CD4-positive, alpha-beta T cell treated with Interleukin-21 for 1 hour (primary cell): ENCODE measurements at regions not wholly inside any gene's neighbourhood (a gene's known extent, or its start where the extent isn't known, plus 50 kb on each side); places are given as distances from the start of the nearest gene placed in this dataset.
"Not testable (repeated sequence)": the region's sequence is repeated elsewhere in the genome, so short reads cannot be mapped to it uniquely, and the experiment has no call there.

ENCODE experiments used
- DNase-seq: peaks from one replicate; pipeline ENCODE4 v3.0.0-alpha.2; 2020

DNA sequence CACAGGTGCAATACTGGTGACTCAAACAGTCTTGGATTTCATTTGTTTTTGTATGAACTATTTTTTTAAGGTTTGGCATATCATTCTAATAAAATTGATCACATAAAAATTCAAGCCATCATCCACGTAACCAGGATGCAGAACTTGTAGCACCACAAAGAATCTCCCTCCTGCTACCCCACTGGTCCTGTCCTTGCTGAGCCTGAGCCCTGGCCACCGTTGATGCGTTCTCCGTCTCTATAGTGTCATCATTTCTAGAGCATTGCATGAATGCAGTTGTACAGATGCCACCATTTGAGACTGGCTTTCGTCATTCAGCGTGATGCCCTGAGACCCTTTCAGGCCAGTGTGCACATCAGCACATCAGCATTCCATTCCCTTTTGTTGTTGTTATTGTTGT is 273.5 kb downstream of the TCERG1L start:
- DNase-seq, result no peak

DNA sequence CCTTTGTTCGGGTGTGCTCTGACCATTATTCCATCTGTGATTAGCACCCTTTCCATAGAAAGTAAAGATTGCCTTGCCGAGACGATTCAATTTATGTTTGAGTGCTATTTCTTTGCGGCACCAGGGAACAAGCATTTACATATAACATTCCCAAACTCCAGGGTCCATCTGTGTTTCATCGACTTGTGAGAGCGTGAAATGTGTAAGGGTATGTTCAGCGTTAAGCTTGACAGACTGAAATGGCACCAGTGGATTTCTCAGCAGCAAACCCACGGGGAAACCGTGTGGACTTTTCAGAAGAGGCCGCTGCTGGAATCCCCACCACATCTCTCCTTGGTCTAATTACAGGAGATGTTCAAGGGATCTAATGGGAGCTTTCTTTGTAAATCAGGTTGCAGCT is 270.5 kb downstream of the TCERG1L start:
- DNase-seq, result no peak

DNA sequence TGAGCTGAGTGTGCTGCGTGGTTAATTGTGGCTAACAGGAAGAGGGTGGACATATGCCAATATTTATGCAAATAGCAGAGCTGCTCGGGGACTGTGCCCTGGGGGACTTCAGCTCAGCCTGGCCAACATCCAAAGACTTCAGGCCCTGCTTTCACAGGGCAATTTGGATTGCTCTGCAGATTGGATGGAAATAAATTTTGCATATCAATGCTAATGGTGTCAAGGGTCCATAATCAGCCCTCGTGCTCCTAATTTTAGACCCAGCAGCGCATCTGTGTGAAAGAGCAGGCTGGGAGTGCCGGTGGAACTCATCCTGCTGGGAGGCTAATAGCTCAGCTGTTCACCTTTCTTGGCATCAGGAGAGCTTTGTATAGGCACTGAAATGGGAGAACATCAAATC is 270.1 kb downstream of the TCERG1L start:
- DNase-seq, result no peak

DNA sequence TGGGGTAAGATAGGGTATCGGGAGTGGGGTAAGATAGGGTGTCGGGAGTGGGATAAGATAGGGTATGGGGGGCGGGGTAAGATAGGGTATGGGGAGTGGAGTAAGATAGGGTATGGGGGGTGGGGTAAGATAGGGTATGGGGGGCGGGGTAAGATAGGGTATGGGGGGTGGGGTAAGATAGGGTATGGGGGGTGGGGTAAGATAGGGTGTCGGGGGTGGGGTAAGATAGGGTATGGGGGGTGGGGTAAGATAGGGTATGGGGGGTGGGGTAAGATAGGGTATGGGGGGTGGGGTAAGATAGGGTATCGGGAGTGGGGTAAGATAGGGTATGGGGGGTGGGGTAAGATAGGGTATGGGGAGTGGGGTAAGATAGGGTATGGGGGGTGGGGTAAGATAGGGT is 269.5 kb downstream of the TCERG1L start:
- DNase-seq, result not testable (repeated sequence)
